ENCODE measurements at regions not wholly inside any gene's neighbourhood (a gene's known extent, or its start where the extent isn't known, plus 50 kb on each side); places are given as distances from the start of the nearest gene placed in this dataset.

- FAIRE-seq: no peak
Observed at GRCh38 chr12:68560851-68561422, 49.8 kb upstream of the RAP1B start.
